ENCODE measurements at regions not wholly inside any gene's neighbourhood (a gene's known extent, or its start where the extent isn't known, plus 50 kb on each side); places are given as distances from the start of the nearest gene placed in this dataset.
"Not testable (repeated sequence)": the region's sequence is repeated elsewhere in the genome, so short reads cannot be mapped to it uniquely, and the experiment has no call there.

- not testable (repeated sequence) for H3F3A ChIP-seq (ENCODE audit: low read depth); H3K4me3 ChIP-seq (ENCODE audit: low read length, poor library complexity, severe bottlenecking); H3K4me2 ChIP-seq (ENCODE audit: low read depth, low read length, poor library complexity, severe bottlenecking); H3K9me3 ChIP-seq (ENCODE audit: insufficient read depth, low read depth, low read length); H3K9ac ChIP-seq (ENCODE audit: low read depth, low read length, poor library complexity, severe bottlenecking); H3K36me3 ChIP-seq (ENCODE audit: insufficient read depth, low read length); H3K27me3 ChIP-seq (ENCODE audit: insufficient read depth, low read length, poor library complexity, severe bottlenecking); H2AFZ ChIP-seq (ENCODE audit: low read length); H4K20me1 ChIP-seq (ENCODE audit: insufficient read depth, low read length, poor library complexity, severe bottlenecking); H3K79me2 ChIP-seq (ENCODE audit: insufficient read depth, low read length); H3K4me1 ChIP-seq (ENCODE audit: insufficient read depth, low read length, poor library complexity, severe bottlenecking); H3K9me2 ChIP-seq (replicated peaks; ENCODE audit: low read depth, low read length)
These were observed 279.2 kb upstream of the ZNF337 start for GRCh38 chr20:25975816-25976215.

- not testable (repeated sequence) for H3K9me2 ChIP-seq (replicated peaks; ENCODE audit: low read depth, low read length); H3K27me3 ChIP-seq (ENCODE audit: insufficient read depth, low read length, poor library complexity, severe bottlenecking); H3K9ac ChIP-seq (ENCODE audit: low read depth, low read length, poor library complexity, severe bottlenecking); H3K4me3 ChIP-seq (ENCODE audit: low read length, poor library complexity, severe bottlenecking); H3F3A ChIP-seq (ENCODE audit: low read depth); H2AFZ ChIP-seq (ENCODE audit: low read length); H3K4me2 ChIP-seq (ENCODE audit: low read depth, low read length, poor library complexity, severe bottlenecking); H4K20me1 ChIP-seq (ENCODE audit: insufficient read depth, low read length, poor library complexity, severe bottlenecking); H3K79me2 ChIP-seq (ENCODE audit: insufficient read depth, low read length); H3K9me3 ChIP-seq (ENCODE audit: insufficient read depth, low read depth, low read length); H3K4me1 ChIP-seq (ENCODE audit: insufficient read depth, low read length, poor library complexity, severe bottlenecking); H3K36me3 ChIP-seq (ENCODE audit: insufficient read depth, low read length)
These were observed 268.6 kb upstream of the ZNF337 start for GRCh38 chr20:25965203-25965602.

GRCh38 chr20:25953876-25954275 lies 257.2 kb upstream of the ZNF337 start:
- H3F3A ChIP-seq (ENCODE audit: low read depth); H3K27me3 ChIP-seq (ENCODE audit: insufficient read depth, low read length, poor library complexity, severe bottlenecking); H3K9me3 ChIP-seq (ENCODE audit: insufficient read depth, low read depth, low read length); H2AFZ ChIP-seq (ENCODE audit: low read length); H3K36me3 ChIP-seq (ENCODE audit: insufficient read depth, low read length); H3K79me2 ChIP-seq (ENCODE audit: insufficient read depth, low read length); H3K9ac ChIP-seq (ENCODE audit: low read depth, low read length, poor library complexity, severe bottlenecking); H4K20me1 ChIP-seq (ENCODE audit: insufficient read depth, low read length, poor library complexity, severe bottlenecking); H3K4me1 ChIP-seq (ENCODE audit: insufficient read depth, low read length, poor library complexity, severe bottlenecking); H3K9me2 ChIP-seq (replicated peaks; ENCODE audit: low read depth, low read length); H3K4me3 ChIP-seq (ENCODE audit: low read length, poor library complexity, severe bottlenecking); H3K4me2 ChIP-seq (ENCODE audit: low read depth, low read length, poor library complexity, severe bottlenecking): not testable (repeated sequence)

GRCh38 chr20:25935230-25935629 lies 238.6 kb upstream of the ZNF337 start:
- not testable (repeated sequence) for H3K36me3 ChIP-seq (ENCODE audit: insufficient read depth, low read length); H3K9me3 ChIP-seq (ENCODE audit: insufficient read depth, low read depth, low read length); H3K4me1 ChIP-seq (ENCODE audit: insufficient read depth, low read length, poor library complexity, severe bottlenecking); H4K20me1 ChIP-seq (ENCODE audit: insufficient read depth, low read length, poor library complexity, severe bottlenecking); H3K9me2 ChIP-seq (replicated peaks; ENCODE audit: low read depth, low read length); H3K4me3 ChIP-seq (ENCODE audit: low read length, poor library complexity, severe bottlenecking); H3F3A ChIP-seq (ENCODE audit: low read depth); H3K4me2 ChIP-seq (ENCODE audit: low read depth, low read length, poor library complexity, severe bottlenecking); H2AFZ ChIP-seq (ENCODE audit: low read length); H3K9ac ChIP-seq (ENCODE audit: low read depth, low read length, poor library complexity, severe bottlenecking); H3K79me2 ChIP-seq (ENCODE audit: insufficient read depth, low read length); H3K27me3 ChIP-seq (ENCODE audit: insufficient read depth, low read length, poor library complexity, severe bottlenecking)

- not testable (repeated sequence) for H3K4me1 ChIP-seq (ENCODE audit: insufficient read depth, low read length, poor library complexity, severe bottlenecking); H3K4me2 ChIP-seq (ENCODE audit: low read depth, low read length, poor library complexity, severe bottlenecking); H3F3A ChIP-seq (ENCODE audit: low read depth); H4K20me1 ChIP-seq (ENCODE audit: insufficient read depth, low read length, poor library complexity, severe bottlenecking); H3K9me3 ChIP-seq (ENCODE audit: insufficient read depth, low read depth, low read length); H2AFZ ChIP-seq (ENCODE audit: low read length); H3K79me2 ChIP-seq (ENCODE audit: insufficient read depth, low read length); H3K9me2 ChIP-seq (replicated peaks; ENCODE audit: low read depth, low read length); H3K36me3 ChIP-seq (ENCODE audit: insufficient read depth, low read length); H3K27me3 ChIP-seq (ENCODE audit: insufficient read depth, low read length, poor library complexity, severe bottlenecking); H3K9ac ChIP-seq (ENCODE audit: low read depth, low read length, poor library complexity, severe bottlenecking); H3K4me3 ChIP-seq (ENCODE audit: low read length, poor library complexity, severe bottlenecking)
These were observed 236.2 kb upstream of the ZNF337 start for GRCh38 chr20:25932806-25933205.

GRCh38 chr20:25932170-25932569 lies 235.5 kb upstream of the ZNF337 start:
- H2AFZ ChIP-seq (ENCODE audit: low read length); H3K9me2 ChIP-seq (replicated peaks; ENCODE audit: low read depth, low read length); H3K36me3 ChIP-seq (ENCODE audit: insufficient read depth, low read length); H3K27me3 ChIP-seq (ENCODE audit: insufficient read depth, low read length, poor library complexity, severe bottlenecking); H3K9me3 ChIP-seq (ENCODE audit: insufficient read depth, low read depth, low read length); H3K4me1 ChIP-seq (ENCODE audit: insufficient read depth, low read length, poor library complexity, severe bottlenecking); H3K4me2 ChIP-seq (ENCODE audit: low read depth, low read length, poor library complexity, severe bottlenecking); H3K9ac ChIP-seq (ENCODE audit: low read depth, low read length, poor library complexity, severe bottlenecking); H3K79me2 ChIP-seq (ENCODE audit: insufficient read depth, low read length); H3F3A ChIP-seq (ENCODE audit: low read depth); H3K4me3 ChIP-seq (ENCODE audit: low read length, poor library complexity, severe bottlenecking); H4K20me1 ChIP-seq (ENCODE audit: insufficient read depth, low read length, poor library complexity, severe bottlenecking): not testable (repeated sequence)

GRCh38 chr20:25902321-25902720 lies 205.7 kb upstream of the ZNF337 start:
- not testable (repeated sequence) for H3F3A ChIP-seq (ENCODE audit: low read depth); H3K4me2 ChIP-seq (ENCODE audit: low read depth, low read length, poor library complexity, severe bottlenecking); H3K4me1 ChIP-seq (ENCODE audit: insufficient read depth, low read length, poor library complexity, severe bottlenecking); H2AFZ ChIP-seq (ENCODE audit: low read length); H3K4me3 ChIP-seq (ENCODE audit: low read length, poor library complexity, severe bottlenecking); H3K27me3 ChIP-seq (ENCODE audit: insufficient read depth, low read length, poor library complexity, severe bottlenecking); H3K79me2 ChIP-seq (ENCODE audit: insufficient read depth, low read length); H3K9me3 ChIP-seq (ENCODE audit: insufficient read depth, low read depth, low read length); H3K9ac ChIP-seq (ENCODE audit: low read depth, low read length, poor library complexity, severe bottlenecking); H3K36me3 ChIP-seq (ENCODE audit: insufficient read depth, low read length); H3K9me2 ChIP-seq (replicated peaks; ENCODE audit: low read depth, low read length); H4K20me1 ChIP-seq (ENCODE audit: insufficient read depth, low read length, poor library complexity, severe bottlenecking)

GRCh38 chr20:25898663-25899062 lies 202.0 kb upstream of the ZNF337 start:
- H3K9me3 ChIP-seq (ENCODE audit: insufficient read depth, low read depth, low read length); H3F3A ChIP-seq (ENCODE audit: low read depth); H3K9ac ChIP-seq (ENCODE audit: low read depth, low read length, poor library complexity, severe bottlenecking); H3K9me2 ChIP-seq (replicated peaks; ENCODE audit: low read depth, low read length); H3K27me3 ChIP-seq (ENCODE audit: insufficient read depth, low read length, poor library complexity, severe bottlenecking); H3K4me1 ChIP-seq (ENCODE audit: insufficient read depth, low read length, poor library complexity, severe bottlenecking); H3K4me3 ChIP-seq (ENCODE audit: low read length, poor library complexity, severe bottlenecking); H4K20me1 ChIP-seq (ENCODE audit: insufficient read depth, low read length, poor library complexity, severe bottlenecking); H2AFZ ChIP-seq (ENCODE audit: low read length); H3K79me2 ChIP-seq (ENCODE audit: insufficient read depth, low read length); H3K36me3 ChIP-seq (ENCODE audit: insufficient read depth, low read length); H3K4me2 ChIP-seq (ENCODE audit: low read depth, low read length, poor library complexity, severe bottlenecking): not testable (repeated sequence)

All from Loucy (cell line).